ENCODE measurements at regions not wholly inside any gene's neighbourhood (a gene's known extent, or its start where the extent isn't known, plus 50 kb on each side); places are given as distances from the start of the nearest gene placed in this dataset.

- TF ChIP-seq POLR2AphosphoS5 (IDR thresholded peaks at IDR 0.05) (no peak), CTCF (IDR thresholded peaks at IDR 0.05) (no peak), POLR2A (IDR thresholded peaks at IDR 0.05) (no peak)
Measured at GRCh38 chr20:7383216-7383615, 557.0 kb downstream of the HAO1 start.
